ENCODE measurements at regions not wholly inside any gene's neighbourhood (a gene's known extent, or its start where the extent isn't known, plus 50 kb on each side); places are given as distances from the start of the nearest gene placed in this dataset.
"Not testable (repeated sequence)": the region's sequence is repeated elsewhere in the genome, so short reads cannot be mapped to it uniquely, and the experiment has no call there.

DNA sequence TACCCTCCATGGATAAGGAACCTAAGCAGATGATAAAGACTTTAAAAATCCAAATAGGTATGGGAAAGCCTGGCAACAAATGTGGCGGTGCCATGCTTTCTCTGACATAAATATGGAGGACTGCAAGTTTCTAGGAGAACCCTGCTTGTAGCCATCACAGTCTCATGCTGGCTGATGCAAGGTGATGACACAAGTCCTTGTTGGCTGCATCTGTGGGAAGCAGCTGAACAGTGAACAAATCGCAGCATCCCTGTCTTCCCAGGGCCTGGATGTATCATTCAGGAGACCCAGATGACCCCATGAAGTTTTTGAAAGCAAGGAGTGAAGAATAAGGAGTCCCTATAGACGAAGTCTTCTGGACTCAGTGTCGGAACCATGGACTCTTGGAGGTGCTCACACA, 234.4 kb upstream of the HS3ST1 start:
- Histone ChIP-seq H3K27ac (no peak overlapping the region), H3K36me3 (no peaks in the 10 kb centered on the region), H3K4me1 (no peaks in the 10 kb centered on the region), H3K9ac (ENCODE audit: low read depth in 2 of 2, low read length in 2 of 2) (no peak overlapping the region), H3K27me3 (no peaks in the 10 kb centered on the region), H3K9me3 (no peaks in the 10 kb centered on the region), H3K4me3 (no peak overlapping the region)
- no peak for DNase-seq
- intact Hi-C loops (cut with DNase I), result no loop called here
- TF ChIP-seq, protein P1, sequence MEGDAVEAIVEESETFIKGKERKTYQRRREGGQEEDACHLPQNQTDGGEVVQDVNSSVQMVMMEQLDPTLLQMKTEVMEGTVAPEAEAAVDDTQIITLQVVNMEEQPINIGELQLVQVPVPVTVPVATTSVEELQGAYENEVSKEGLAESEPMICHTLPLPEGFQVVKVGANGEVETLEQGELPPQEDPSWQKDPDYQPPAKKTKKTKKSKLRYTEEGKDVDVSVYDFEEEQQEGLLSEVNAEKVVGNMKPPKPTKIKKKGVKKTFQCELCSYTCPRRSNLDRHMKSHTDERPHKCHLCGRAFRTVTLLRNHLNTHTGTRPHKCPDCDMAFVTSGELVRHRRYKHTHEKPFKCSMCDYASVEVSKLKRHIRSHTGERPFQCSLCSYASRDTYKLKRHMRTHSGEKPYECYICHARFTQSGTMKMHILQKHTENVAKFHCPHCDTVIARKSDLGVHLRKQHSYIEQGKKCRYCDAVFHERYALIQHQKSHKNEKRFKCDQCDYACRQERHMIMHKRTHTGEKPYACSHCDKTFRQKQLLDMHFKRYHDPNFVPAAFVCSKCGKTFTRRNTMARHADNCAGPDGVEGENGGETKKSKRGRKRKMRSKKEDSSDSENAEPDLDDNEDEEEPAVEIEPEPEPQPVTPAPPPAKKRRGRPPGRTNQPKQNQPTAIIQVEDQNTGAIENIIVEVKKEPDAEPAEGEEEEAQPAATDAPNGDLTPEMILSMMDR (IDR thresholded peaks at IDR 0.05), result no peak

DNA sequence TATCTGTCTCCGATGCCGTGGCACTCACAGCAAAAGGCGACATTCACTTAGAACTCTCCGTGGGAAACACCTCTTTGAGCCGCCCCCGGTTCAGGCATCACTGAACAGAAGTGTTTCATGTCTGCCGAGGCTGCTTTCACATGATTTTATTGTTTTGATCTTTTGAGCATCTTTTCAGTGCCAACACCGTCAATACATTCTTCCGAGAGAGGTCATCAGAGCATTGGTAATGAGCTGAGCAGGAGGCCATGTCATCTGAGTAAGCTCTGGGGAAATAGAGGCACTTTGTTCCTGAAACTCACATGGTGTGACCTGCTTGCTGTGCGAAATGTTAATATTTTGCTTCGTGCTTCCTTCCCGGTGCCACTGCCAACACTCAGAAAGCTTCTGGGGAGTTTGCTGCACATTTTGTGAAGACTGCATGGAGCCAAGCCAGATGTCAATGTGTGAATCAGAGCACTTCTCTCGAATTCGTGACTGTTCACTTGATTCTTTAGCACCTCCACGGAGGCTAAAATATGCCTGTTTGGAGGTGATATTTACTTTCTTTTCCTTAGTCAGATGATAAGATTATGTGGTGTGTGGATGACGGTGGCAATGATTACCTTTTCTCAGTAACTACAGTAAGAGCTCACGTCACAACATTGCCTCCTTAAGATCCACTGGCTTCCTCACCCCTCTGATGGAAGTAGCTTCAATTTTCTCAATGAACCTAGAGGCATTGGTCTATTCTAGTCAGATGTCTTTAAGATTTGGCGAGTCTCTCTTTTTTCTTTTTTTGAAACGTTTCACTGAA, 222.3 kb upstream of the HS3ST1 start:
- no peak for DNase-seq
- TF ChIP-seq, protein P1 (IDR thresholded peaks at IDR 0.05), result no peak
- no peak overlapping the region for H3K27ac ChIP-seq
- H3K9ac ChIP-seq (ENCODE audit: low read depth in 2 of 2, low read length in 2 of 2), result no peak overlapping the region
- H3K4me1 ChIP-seq, result no peaks in the 10 kb centered on the region
- no peak overlapping the region for H3K4me3 ChIP-seq
- H3K9me3 ChIP-seq, result no peaks in the 10 kb centered on the region
- H3K27me3 ChIP-seq, result no peaks in the 10 kb centered on the region
- H3K36me3 ChIP-seq, result no peaks in the 10 kb centered on the region
- intact Hi-C loops (cut with DNase I), result no loop called here

DNA sequence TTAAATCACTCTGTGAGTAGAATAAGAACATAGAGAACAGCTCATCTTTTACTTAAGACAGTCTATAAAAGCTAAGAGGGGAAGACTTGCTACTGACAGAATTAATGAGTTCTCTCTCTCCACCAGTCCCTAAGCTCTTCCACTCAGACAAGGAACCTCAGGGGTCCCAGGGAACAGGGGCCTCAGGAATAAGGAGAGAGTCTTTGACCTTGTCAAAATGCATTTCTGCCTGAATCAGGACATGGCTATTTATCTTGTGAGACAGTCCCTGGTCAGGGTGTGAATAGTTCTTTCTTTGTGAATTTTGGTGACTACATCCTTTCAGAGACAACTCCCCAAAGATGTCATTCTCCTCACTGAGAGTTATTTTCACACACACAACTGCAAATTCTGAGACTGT, 218.7 kb upstream of the HS3ST1 start:
- Histone ChIP-seq H3K4me1 (no peaks in the 10 kb centered on the region), H3K27ac (no peak overlapping the region), H3K4me3 (no peak overlapping the region), H3K9me3 (no peaks in the 10 kb centered on the region), H3K36me3 (no peaks in the 10 kb centered on the region), H3K27me3 (no peaks in the 10 kb centered on the region), H3K9ac (ENCODE audit: low read depth in 2 of 2, low read length in 2 of 2) (no peak overlapping the region)
- intact Hi-C loops (cut with DNase I), result no loop called here
- TF ChIP-seq, protein P1 (IDR thresholded peaks at IDR 0.05), result no peak
- DNase-seq, result no peak

DNA sequence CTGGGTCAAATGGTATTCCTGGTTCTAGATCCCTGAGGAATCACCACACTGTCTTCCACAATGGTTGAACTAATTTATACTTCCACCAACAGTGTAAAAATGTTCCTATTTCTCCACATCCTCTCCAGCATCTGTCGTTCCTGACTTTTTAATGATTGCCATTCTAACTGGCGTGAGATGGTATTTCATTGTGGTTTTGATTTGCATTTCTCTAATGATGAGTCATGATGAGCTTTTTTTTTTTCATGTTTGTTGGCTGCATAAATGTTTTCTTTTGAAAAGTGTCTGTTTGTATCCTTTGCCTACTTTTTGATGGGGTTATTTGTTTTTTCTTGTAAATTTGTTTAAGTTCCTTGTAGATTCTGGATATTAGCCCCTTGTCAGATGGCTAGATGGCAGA, 214.4 kb upstream of the HS3ST1 start:
- H3K4me1 ChIP-seq; H3K9me3 ChIP-seq; H3K4me3 ChIP-seq; H3K36me3 ChIP-seq; H3K27me3 ChIP-seq; H3K27ac ChIP-seq; DNase-seq; intact Hi-C loops (cut with DNase I); H3K9ac ChIP-seq (ENCODE audit: low read depth in 2 of 2, low read length in 2 of 2): not testable (repeated sequence)

DNA sequence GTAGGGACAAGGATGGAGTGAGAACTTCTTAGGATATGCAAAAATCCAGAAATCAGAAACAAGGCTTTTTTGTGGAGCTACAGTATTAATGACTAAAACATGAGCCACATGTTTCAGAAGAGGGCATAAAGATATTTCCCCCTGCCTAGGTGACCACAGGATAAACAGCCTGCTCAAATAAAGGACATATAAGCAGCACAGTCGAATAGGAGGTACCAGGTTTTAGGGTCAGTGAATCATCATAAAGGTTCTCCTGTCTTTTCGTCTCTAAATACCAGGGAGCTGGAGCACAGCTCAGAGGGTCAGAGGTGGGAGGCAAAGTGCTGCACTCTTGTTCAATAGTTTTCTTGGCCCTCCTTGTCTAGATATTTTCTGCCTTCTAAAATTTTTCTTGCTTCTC, 211.9 kb upstream of the HS3ST1 start:
- no peak overlapping the region for H3K27ac ChIP-seq
- TF ChIP-seq, protein P1 (IDR thresholded peaks at IDR 0.05), result no peak
- no peak overlapping the region for H3K4me3 ChIP-seq
- no peaks in the 10 kb centered on the region for H3K27me3 ChIP-seq
- no peaks in the 10 kb centered on the region for H3K9me3 ChIP-seq
- H3K4me1 ChIP-seq, result no peaks in the 10 kb centered on the region
- intact Hi-C loops (cut with DNase I), result no loop called here
- DNase-seq, result no peak
- no peak overlapping the region for H3K9ac ChIP-seq (ENCODE audit: low read depth in 2 of 2, low read length in 2 of 2)
- H3K36me3 ChIP-seq, result no peaks in the 10 kb centered on the region

DNA sequence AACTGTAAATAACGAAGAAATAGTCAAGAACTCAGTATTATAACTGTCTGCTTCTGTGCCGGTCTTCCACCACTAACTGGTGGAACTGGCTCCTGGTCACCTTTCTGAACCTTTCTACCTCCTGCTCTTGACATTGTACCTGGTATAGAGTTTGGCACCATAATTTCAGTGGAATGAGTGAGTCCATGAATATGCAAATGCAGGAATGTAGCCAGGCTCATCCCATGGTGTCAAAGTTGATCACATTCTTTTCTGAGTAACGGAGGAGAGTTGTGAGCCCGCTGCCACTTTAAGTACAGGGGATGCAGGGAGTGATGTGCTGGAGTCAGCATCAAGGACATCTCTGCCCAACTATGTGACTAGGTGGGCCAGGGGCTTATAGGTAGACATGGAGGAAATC, 207.9 kb upstream of the HS3ST1 start:
- Histone ChIP-seq H3K4me1 (no peaks in the 10 kb centered on the region), H3K36me3 (no peaks in the 10 kb centered on the region), H3K9ac (ENCODE audit: low read depth in 2 of 2, low read length in 2 of 2) (no peak overlapping the region), H3K27ac (no peak overlapping the region), H3K27me3 (no peaks in the 10 kb centered on the region), H3K9me3 (no peaks in the 10 kb centered on the region), H3K4me3 (no peak overlapping the region)
- intact Hi-C loops (cut with DNase I), result no loop called here
- TF ChIP-seq, protein P1 (IDR thresholded peaks at IDR 0.05), result no peak
- no peak for DNase-seq

Data from colonic mucosa (tissue), 4 donors.